ENCODE measurements at regions not wholly inside any gene's neighbourhood (a gene's known extent, or its start where the extent isn't known, plus 50 kb on each side); places are given as distances from the start of the nearest gene placed in this dataset.
"Not testable (repeated sequence)": the region's sequence is repeated elsewhere in the genome, so short reads cannot be mapped to it uniquely, and the experiment has no call there.

DNA sequence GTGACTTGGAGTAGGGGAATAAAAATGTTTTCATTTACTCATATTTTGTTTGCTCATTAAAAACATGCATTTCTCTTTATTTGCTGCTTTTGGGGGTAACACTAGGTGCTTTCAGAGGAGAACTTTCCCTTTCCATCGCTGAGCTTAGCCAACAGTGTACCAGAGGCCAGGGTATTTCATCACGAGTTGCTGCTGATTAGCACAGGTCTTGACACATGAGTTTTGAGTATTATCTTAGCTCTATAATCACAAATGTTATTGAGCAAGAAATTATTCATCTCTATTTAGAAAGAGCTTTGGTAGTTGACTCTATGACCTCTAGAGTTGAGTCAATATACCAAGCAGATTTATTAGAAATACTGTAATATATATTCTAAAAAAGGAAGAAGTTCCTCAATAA lies 375.9 kb downstream of the NXPH1 start:
- DNase-seq: no peak

DNA sequence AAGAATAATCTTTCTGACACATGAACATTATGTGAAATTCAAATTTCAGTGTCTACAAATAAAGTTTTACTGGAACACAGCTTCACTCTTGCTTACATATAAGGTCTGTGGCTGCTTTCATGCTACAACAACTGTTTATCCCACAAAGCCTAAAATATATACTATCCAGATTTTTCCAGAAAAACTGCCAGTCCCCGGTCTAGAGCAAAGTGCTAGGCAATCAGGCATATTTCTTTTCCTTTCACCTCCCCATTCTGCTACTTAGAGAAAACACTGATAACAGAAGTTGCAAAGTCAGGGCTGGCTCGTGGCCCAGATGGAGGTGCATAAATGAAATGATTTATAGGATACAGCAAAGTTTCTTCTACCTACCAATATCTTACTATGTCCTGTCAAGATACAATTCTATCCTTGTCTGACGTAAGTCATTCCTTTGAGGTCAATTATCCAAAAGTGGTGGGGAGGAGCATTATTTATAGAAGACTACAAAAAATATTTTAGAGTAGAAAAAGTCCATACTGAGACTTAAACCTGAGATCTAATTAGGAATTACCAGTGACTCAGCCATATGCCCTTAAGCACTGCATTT lies 384.1 kb downstream of the NXPH1 start:
- DNase-seq: no peak

DNA sequence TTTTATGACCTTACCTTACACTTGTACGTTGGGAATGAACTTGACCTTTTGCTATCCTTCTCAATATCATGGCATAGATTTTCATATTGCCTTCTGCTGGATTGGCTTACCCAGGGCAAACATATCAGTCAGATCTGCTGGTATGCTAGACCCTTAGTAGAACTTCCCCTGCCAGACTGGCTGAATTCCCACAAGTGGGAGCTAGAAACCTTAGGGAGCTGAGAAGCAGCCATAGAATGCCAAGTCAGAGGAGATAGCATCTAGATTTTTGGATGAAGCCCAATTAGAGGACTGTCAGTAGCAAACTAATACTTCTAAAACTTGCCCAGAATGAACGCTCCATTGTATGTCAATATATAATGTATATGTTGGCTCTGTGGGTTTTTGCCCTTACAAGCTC lies 385.0 kb downstream of the NXPH1 start:
- no peak for DNase-seq

DNA sequence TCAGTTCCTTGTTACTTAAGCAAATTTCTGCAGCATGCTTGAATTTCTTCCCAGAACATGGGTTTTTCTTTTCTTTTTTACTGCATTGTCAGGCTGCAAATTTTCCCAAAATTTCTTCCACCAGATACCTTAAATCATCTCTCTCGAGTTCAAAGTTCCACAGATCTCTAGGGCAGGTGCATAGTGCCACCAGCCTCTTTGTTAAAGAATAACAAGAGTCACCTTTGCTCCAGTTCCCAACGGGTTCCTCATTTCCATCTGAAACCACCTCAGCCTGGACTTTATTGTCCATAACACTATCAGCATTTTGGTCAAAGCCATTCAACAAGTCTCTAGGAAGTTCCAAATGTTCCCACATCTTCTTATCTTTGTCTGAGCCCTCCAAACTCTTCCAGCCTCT lies 389.2 kb downstream of the NXPH1 start:
- DNase-seq: no peak

DNA sequence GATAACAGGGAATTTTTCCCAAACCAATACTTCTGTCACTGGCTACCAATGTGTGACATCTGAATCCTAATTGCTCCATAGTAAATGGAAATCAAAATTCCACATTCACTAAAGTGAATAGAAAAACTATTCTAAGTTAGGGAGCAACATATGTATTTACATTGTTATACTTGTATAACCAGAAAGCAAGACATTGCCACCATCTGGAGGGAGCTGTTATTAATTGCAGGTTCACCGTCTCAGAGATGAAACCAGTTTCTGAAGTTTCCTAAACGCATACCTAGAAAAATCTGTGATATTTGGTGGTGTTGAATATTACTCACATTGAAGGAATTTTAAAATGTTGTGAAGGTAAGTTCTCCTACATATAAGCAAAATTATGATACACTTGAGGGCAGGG lies 390.1 kb downstream of the NXPH1 start:
- no peak for DNase-seq

DNA sequence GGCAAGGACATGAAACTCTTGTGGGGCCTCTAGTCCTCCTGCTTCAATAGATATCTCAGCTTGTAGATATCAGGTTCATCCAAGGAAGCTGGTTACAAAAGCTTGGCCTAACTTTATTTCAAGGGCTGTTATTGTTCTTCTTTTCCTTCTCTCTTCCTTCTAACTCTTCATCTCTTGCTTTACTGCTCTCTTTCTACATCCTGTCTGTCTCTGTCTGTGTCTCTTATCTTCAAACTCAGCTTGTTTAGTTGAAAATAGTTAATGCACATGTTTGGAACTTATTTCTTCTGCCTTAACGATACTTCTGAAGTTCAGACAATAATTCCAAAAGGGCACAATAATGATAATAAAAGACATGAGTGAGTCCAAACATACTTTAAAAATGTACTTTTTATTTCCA lies 393.9 kb downstream of the NXPH1 start:
- DNase-seq: no peak

DNA sequence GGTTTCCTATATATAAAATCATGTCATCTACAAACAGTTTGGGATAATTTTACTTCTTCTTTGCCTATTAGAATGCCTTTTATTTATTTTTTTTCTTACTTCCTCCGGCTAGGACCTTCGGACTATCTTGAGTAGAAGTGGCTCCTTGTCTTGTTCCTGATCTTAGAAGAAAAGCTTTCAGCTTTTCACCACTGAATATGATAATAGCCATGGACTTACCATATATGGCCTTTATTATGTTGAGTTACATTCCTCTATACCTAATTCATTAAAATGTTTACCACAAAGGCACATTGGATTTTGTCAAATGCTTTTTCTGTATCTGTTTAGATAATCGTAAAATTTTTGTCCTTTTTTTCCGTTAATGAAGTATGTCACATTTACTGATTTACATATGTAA lies 395.7 kb downstream of the NXPH1 start:
- no peak for DNase-seq

DNA sequence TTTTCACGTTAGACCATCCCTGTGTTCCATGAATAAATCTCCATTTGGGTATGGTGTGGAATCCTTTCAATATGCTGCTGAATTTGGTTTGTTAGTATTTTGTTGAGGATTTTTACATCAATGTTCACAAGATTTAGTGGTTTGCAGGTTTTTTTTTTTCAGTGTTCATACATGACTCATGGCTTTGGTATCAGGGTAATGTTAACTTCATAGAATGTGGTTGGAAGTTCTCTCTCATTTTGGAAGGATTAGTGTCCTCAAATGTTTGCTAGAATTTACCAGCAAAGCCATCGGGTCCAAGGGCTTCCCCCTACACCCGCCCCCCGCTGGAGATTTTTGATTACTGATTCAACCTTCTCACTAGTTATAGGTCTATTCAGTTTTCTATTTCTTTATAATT lies 398.0 kb downstream of the NXPH1 start:
- DNase-seq: no peak

DNA sequence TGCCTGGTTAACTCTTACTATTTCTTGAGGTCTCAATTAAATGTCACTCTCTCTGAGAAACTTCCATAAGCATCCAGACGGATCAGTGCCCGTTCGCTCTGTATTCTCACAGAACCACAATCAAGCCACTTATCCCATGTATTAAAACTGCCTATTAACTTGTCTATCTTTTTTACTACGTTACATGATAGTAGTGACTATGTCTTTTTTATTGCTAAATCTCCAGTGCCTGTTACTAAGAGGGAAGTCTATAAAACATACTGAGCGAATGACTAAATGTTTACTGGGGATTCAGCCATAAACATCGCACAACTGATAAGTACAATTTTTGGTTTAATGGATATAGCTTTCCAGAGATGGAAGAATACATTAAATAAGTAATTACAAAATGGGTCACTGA lies 399.9 kb downstream of the NXPH1 start:
- DNase-seq: no peak

DNA sequence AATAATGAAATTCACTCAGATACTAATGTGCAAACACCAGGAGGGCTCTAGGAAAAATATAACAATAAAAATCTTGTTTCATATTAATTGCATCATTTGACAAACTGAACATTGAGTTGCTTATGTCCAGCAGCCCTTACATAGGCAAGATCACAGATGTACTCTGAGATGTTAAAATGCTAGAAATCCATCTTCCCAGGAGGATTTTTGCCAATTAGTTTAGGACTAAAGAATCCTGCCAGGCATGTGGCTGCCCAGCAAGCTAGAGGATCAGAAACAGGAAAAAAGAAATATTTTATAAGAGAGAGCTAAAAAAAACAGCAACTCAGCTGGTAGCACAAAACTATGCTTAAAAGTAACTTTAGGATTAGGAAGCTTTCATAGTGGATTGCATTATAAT lies 407.8 kb downstream of the NXPH1 start:
- DNase-seq: no peak

DNA sequence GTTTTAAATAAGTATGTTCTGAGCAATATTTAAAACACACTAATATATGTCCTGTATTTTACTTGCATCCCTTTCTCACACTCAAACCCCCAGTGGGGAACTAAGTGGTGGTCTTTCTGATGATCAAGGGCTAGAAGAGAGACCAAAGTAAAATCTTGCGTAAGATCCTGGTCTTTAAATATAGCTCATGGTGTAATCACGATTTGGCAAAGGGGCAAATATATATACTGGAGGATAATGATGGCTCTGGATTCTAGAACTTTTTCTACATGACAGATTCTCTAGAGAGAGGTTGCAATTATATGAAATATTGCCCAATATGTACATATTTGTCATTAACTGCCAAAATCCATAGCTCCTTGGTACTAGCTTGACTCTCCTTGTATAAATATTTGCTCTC lies 438.3 kb downstream of the NXPH1 start:
- DNase-seq: no peak

DNA sequence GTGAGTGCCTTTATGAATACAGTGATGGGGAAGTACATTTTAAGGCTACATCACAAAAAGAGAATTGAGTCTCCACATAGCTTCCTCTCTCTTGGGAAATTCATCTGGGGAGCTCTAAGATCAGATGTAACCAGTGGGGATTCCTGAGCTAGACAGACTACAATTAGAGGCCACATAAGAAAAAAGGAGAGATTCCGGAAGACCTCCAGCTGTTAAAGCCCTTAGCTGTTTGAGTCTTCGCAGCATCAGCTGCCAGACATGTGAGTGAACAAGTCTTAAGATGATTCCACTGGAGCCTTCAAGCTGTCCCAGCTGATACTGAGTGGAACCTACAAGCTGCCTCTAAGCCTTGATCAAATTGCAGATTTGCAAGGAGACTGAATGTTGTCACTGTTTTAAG lies 448.5 kb downstream of the NXPH1 start:
- no peak for DNase-seq

DNA sequence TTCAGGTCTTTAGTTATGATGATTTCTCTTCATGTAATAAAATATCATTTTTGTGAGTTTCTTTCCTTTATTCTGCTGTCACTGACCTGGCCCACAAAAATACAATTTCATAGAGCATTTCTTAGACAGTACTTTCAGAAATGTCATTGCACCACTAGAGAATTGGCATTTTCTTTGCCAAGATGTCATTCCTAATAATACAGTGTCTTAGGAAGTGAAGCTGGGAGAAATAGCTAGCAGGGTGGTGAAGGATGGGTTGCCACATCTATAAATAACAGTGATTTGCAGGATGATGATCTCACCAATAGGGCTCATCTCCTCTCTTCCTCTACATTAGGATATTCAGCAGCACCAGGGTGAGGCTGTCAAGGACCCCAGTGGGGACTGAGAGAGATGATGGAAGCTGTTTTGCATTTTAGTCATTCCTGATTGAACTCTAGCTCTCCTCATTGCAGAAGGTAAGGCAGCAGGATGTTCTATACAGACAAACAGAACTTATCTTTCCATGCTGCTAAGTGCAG lies 452.1 kb downstream of the NXPH1 start:
- no peak for DNase-seq

DNA sequence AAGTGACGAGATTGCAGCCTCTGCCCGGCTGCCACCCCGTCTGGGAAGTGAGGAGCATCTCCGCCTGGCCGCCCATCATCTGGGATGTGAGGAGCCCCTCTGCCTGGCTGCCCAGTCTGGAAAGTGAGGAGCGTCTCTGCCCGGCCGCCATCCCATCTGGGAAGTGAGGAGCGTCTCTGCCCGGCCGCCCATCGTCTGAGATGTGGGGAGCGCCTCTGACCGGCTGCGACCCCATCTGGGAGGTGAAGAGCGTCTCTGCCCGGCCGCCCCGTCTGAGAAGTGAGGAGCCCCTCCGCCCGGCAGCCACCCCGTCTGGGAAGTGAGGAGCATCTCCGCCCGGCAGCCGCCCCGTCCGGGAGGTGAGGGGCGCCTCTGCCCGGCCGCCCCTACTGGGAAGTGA lies 456.9 kb downstream of the NXPH1 start:
- DNase-seq: not testable (repeated sequence)

DNA sequence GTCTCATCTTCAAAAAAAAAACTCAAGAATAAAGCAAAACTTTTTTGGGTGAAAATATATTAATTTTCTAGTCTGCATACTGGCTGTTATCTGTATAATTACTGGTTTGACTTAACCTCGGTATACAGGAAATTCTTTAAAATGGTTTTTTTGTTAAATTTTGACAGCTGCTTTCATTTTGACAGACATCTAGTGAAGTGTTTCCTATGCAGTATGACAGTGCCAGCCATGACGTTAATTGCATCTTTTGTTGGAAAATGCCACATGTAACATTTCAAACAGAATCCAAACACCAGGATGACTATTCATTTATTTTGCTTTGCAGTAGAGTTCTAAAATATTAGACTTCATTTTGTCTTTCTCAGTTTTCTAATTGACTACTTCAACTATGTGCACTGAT lies 460.4 kb downstream of the NXPH1 start:
- no peak for DNase-seq

DNA sequence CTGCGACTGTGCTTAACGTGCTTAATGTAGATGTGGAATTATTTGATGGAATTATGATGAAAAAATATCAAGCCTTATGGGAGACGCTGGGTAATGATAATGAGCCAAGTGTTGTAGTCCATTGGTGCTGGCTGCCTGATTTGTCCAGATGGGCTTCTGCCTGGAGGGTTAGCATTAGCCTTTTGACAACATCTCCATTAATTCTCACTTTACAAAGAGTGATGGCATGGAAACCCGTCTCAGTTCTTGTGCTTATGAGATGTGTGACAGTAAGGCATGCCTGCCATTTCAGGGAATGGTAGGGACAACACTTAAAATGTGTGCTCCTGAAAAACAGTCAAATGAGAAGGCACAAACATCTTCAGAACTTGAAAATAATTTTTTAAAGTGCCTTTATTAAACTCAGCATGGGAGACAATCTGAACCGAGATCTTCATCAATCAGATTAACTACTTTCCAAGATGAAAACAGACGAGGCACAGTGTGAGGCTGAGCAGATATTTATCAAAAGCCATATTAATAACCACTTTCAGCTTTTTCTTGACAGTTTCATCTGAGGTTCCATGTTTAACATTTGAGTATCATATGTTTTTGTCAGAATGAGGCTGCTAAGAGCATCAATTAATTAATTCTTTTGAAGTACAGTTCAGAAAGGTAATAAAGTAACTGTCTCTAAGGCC lies 473.1 kb downstream of the NXPH1 start:
- DNase-seq: no peak

DNA sequence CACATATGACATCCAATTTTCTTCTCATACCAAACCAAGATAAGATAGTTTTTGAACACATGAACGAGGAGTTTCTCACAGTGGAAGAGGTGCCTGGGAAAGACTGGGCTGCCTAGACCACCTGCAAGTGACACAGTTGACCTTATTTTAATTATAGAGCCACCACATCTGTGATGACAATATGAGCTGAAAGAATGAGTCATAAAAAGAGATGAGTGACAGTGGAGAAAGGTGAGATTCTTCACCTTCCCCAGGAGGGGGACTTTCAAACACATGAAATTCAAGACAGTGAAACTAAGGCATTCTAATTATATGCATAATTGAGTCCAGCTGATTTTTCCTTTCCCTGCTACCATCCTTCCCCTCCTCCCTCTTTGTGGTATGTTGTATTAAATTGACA lies 475.5 kb downstream of the NXPH1 start:
- DNase-seq: no peak

DNA sequence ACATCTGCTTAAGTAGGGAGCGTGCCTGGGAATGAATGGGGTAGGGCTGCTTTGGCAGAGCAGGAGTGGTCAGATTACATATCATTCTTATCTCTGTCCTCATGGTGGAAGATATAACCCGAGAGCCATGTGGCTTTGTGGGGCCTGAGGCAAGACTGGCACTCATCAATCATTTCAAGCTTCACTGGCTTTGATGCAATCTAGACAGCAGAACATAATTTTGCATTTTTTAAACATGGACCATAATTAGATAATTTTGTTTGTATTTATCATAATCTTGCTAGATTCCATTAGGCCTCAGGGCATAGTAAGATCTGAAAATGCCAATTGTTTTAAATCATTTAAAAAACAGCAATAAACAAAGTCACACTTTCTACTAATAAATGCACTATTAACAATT lies 480.3 kb downstream of the NXPH1 start:
- no peak for DNase-seq

DNA sequence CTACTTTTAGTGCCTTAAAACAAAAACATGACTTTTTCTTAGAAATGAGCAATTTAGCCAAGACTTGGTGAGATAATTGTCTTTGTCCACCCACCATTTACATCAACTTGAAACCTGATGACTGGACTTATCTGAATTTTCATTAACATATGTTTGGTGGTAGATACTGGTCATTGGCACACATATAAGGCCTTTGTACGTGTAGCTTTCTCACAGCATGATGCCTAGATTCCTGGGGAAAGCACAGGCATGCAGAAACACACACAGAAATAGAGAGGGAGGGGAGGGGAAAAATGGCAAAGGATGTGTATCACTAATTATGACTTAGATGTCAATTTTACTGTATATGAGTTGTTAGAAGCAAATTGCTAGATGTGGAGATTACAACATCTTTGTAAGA lies 488.4 kb downstream of the NXPH1 start:
- DNase-seq: no peak

DNA sequence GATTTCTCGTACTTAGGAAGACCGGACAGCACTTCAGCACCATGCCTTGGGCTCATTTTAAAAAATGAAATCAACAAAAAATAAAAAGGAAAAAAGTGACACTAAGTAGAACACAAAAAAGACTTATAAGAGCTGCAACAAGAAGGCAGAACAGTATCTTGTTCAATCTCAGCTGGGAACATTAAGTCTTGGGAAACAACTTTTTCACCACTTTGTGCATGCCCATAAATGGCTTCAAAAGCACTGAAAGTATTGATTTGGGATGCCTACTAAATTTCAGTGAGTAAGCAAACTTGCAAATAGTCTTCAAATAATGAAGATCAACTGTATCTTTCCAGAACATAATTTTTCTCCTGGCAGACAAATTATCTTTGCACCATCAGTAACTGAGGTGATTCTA lies 489.3 kb downstream of the NXPH1 start:
- DNase-seq: no peak

DNA sequence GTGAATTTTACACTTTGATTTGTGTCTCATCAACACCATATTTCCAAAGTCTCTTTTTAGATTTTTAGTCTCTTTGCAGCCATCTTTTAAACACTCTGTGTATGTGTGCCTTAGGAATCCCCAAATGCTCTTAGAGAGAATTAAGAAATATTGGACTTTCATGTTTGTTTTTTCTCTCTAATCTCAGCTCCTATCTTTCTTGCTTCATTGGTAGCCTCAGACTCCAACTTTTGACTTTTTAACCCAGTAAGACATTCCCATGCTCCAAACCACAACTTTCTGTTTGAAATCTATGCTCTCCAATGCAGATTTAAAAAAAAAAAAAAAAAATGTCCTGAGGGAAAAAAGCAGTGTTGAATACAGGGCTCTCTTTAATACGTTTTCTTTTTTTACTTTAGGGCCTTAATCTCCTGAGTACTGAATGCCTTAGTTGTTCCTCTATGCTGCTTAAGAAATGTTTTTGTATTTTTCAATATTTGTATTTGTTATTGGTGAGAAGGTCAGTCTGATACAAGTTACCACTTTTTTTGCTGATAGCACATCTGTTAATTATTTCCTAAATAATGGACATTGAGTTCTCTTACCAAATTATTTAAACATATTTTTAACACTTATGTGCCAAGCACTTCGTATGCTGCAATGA lies 489.9 kb downstream of the NXPH1 start:
- DNase-seq: no peak

DNA sequence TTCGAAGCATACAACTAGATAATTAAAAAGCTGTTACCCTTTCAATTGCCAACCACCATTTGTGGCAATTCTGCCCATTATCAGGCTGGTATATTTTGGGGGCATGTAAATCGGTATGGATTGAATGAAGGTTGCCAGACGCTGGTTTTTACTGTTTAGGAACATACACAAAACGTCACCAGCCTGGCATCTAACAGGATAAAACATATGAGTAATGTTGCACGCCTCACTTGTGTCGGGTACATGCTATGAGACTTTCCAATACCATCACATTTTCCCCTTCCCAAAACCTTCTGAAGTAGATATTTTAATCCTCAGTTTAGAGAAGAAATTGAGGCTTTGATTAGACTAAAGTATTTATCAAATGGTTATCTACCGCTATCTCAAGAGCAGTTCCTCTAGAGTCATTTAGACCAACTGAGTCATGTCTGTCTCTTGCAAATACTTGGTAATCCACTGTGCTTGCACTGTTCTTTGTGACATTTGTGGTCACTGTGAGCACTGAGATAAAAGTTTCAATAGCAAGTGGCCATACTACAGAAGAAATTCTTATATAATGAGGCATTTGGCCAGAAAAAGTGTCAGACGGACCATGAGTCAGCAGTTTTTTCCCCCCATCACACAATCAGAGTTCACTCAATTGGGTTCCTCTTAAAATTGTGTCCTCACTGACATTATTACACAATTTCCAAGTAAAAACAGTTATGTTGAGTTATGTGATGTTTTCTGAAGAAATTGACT lies 498.7 kb downstream of the NXPH1 start:
- DNase-seq: no peak

DNA sequence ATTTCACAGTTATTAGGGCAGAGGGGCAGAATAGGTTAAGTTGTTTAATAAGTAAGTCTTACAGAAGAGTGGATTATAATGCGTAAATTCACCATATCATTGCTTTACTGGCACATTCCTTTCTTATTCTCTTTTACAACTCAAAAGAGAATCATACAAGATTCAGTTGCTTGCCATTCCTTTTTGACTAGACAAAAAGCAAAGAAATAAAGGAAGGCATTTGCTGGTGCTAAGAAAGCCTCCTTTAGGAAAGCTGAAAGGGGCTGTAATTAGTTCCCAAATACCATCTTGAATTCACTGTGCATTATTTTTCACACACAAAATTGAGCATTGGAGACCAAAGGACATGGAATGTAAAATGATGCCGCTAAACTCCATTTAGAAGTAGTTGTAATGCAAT lies 499.3 kb downstream of the NXPH1 start:
- no peak for DNase-seq

DNA sequence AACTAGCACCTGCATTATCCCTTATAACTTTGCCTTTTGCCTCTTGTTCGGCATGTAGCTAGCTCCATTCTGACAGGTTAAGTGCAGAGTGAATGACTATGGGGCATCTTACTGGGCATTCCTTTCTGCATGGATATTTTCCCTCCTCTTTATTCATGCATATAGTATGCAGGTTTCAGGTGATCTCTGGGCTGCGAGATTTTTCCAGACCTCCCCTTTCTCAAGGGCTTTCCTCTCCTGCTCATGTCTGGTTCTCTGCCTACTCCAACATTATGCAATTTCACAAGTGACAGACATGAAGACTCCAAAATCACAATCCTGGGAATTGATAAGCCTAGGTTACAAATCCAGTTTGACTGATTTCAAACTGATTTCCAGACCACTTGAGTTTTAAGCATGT lies 503.8 kb downstream of the NXPH1 start:
- DNase-seq: no peak
